ENCODE measurements at regions not wholly inside any gene's neighbourhood (a gene's known extent, or its start where the extent isn't known, plus 50 kb on each side); places are given as distances from the start of the nearest gene placed in this dataset.

DNA sequence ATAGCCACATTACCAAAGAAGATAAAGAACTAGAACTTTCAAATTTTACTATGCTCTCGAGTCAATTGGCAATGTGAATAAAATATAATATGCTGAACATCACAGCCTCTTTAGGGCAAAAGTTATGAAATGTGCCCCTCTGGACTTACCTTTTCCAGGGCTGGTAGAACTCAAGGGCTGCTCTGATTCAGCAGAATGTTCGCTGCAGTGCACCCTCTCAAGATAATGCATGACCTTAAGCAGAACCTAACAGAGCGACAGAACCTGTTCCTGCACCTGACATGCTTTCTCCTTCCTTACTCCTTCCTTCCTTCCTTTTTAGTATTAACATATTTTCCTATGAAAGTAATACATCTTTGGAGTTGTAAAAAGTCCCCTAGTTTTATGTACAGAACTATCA lies 65.4 kb upstream of the STXBP5 start:
- Histone ChIP-seq H3K27me3 (ENCODE audit: control insufficient read depth, insufficient read depth, low read length) (no peaks in the 10 kb centered on the region), H3K9ac (ENCODE audit: low read length in 3 of 3) (no peak overlapping the region), H3K36me3 (ENCODE audit: control insufficient read depth in 2 of 3, insufficient read depth in 3 of 3, low read length in 3 of 3) (no peaks in the 10 kb centered on the region), H3K9me3 (ENCODE audit: control insufficient read depth in 2 of 3, insufficient read depth in 1 of 3, low read length in 3 of 3) (no peaks in the 10 kb centered on the region), H3K27ac (ENCODE audit: low read depth in 2 of 2, low read length in 2 of 2) (no peak overlapping the region), H3K4me1 (ENCODE audit: control insufficient read depth in 2 of 3, insufficient read depth in 2 of 3, low read depth in 1 of 3, low read length in 3 of 3) (no peaks in the 10 kb centered on the region), H3K4me3 (ENCODE audit: low read length in 3 of 3) (no peak overlapping the region)
- TF ChIP-seq, protein P1, sequence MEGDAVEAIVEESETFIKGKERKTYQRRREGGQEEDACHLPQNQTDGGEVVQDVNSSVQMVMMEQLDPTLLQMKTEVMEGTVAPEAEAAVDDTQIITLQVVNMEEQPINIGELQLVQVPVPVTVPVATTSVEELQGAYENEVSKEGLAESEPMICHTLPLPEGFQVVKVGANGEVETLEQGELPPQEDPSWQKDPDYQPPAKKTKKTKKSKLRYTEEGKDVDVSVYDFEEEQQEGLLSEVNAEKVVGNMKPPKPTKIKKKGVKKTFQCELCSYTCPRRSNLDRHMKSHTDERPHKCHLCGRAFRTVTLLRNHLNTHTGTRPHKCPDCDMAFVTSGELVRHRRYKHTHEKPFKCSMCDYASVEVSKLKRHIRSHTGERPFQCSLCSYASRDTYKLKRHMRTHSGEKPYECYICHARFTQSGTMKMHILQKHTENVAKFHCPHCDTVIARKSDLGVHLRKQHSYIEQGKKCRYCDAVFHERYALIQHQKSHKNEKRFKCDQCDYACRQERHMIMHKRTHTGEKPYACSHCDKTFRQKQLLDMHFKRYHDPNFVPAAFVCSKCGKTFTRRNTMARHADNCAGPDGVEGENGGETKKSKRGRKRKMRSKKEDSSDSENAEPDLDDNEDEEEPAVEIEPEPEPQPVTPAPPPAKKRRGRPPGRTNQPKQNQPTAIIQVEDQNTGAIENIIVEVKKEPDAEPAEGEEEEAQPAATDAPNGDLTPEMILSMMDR (IDR thresholded peaks at IDR 0.05; ENCODE audit: borderline replicate concordance, extremely low read depth, insufficient read depth) = no peak
- no peak for DNase-seq
- no peak for FAIRE-seq
- intact Hi-C loops (cut with DNase I) = no loop called here

DNA sequence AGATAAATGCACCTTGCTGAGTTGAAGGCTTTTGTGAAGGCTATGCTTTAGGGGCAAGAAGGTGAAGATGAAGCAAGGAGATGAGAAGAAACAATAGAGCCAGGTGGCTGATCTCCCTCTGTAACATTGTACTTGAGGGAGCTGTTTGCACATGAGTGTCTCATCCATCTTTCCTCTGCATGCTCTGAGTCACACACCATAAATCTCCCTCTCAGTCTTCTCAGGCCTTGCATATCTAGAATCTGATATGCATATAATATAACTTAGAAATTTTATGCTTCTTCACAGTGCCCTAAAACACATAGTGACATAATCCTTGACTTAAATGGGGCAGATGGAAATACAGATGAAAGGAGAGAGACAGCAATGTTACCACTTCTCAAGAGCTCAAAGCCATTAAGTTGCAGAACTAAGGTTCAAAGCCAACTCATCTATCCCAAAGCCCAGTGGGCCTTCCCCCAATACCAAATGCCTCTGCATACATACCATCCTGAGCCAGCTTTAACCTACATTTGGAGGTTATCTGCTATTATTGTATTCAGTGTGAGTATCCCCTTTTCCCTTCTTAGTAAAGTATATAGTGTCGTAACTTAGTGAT lies 62.4 kb upstream of the STXBP5 start:
- Histone ChIP-seq H3K27me3 (ENCODE audit: control insufficient read depth, insufficient read depth, low read length) (no peaks in the 10 kb centered on the region), H3K9ac (ENCODE audit: low read length in 3 of 3) (no peak overlapping the region), H3K27ac (ENCODE audit: low read depth in 2 of 2, low read length in 2 of 2) (no peak overlapping the region), H3K4me3 (ENCODE audit: low read length in 3 of 3) (no peak overlapping the region), H3K9me3 (ENCODE audit: control insufficient read depth in 2 of 3, insufficient read depth in 1 of 3, low read length in 3 of 3) (no peaks in the 10 kb centered on the region), H3K4me1 (ENCODE audit: control insufficient read depth in 2 of 3, insufficient read depth in 2 of 3, low read depth in 1 of 3, low read length in 3 of 3) (no peaks in the 10 kb centered on the region), H3K36me3 (ENCODE audit: control insufficient read depth in 2 of 3, insufficient read depth in 3 of 3, low read length in 3 of 3) (no peaks in the 10 kb centered on the region)
- no peak for FAIRE-seq
- peak in 2 of 5 donors; percentile 16 to 30 for DNase-seq
- intact Hi-C loops (cut with DNase I) = no loop called here
- TF ChIP-seq, protein P1 (IDR thresholded peaks at IDR 0.05; ENCODE audit: borderline replicate concordance, extremely low read depth, insufficient read depth) = no peak

DNA sequence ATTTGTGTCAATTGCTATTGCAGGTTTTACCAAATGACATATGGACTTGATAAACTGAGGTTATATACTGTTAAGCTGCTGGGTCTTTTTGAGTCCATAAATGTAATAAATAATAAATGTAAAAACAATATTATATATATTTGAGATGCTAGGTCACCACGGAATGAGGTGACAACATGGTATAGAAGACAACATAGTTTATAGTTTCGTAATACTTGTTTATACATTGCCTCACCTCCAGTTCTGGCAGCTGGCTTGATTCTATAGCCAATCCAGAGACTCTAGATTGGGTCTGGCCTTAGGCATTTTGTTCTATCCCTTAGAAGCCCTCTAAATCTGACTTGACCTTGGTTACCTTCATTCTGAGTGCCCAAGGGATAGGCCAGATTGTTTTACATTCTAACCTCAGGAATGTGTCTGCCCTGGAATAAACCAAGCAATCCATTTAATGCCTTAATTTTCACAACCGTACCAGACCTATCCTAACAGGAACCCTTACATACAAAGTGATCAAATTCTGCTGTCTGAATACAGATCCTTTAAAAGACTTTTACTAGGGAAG lies 61.5 kb upstream of the STXBP5 start:
- no peak overlapping the region for H3K27ac ChIP-seq (ENCODE audit: low read depth in 2 of 2, low read length in 2 of 2)
- H3K4me3 ChIP-seq (ENCODE audit: low read length in 3 of 3) = no peak overlapping the region
- no peak for DNase-seq
- FAIRE-seq = no peak
- H3K27me3 ChIP-seq (ENCODE audit: control insufficient read depth, insufficient read depth, low read length) = no peaks in the 10 kb centered on the region
- H3K9ac ChIP-seq (ENCODE audit: low read length in 3 of 3) = no peak overlapping the region
- peaks cover 0 to 3% (median 0%) of the 10 kb centered on the region in 3 donors for H3K9me3 ChIP-seq (ENCODE audit: control insufficient read depth in 2 of 3, insufficient read depth in 1 of 3, low read length in 3 of 3)
- H3K4me1 ChIP-seq (ENCODE audit: control insufficient read depth in 2 of 3, insufficient read depth in 2 of 3, low read depth in 1 of 3, low read length in 3 of 3) = no peaks in the 10 kb centered on the region
- no peaks in the 10 kb centered on the region for H3K36me3 ChIP-seq (ENCODE audit: control insufficient read depth in 2 of 3, insufficient read depth in 3 of 3, low read length in 3 of 3)
- TF ChIP-seq, protein P1 (IDR thresholded peaks at IDR 0.05; ENCODE audit: borderline replicate concordance, extremely low read depth, insufficient read depth) = no peak
- intact Hi-C loops (cut with DNase I) = no loop called here
